ENCODE measurements at regions not wholly inside any gene's neighbourhood (a gene's known extent, or its start where the extent isn't known, plus 50 kb on each side); places are given as distances from the start of the nearest gene placed in this dataset.
"Not testable (repeated sequence)": the region's sequence is repeated elsewhere in the genome, so short reads cannot be mapped to it uniquely, and the experiment has no call there.

DNA sequence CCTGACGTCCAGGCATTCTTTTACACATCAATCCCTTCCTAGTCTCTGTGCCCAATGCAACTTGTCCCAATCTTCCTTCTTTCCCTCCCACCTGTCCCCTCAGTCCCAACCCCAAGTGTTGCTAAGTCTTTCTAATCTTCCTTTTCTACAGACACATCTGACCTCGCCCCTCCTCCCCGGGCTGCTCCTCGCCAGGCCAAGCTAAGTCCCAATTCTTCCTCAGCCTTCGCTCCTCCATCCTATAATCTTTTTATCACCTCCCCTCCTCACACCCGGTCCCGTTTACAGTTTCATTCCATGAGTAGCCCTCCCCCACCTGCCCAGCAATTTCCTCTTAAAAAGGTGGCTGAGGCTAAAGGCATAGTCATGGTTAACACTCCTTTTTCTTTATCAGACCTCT lies 413.3 kb upstream of the ST8SIA4 start:
- FAIRE-seq: not testable (repeated sequence)

DNA sequence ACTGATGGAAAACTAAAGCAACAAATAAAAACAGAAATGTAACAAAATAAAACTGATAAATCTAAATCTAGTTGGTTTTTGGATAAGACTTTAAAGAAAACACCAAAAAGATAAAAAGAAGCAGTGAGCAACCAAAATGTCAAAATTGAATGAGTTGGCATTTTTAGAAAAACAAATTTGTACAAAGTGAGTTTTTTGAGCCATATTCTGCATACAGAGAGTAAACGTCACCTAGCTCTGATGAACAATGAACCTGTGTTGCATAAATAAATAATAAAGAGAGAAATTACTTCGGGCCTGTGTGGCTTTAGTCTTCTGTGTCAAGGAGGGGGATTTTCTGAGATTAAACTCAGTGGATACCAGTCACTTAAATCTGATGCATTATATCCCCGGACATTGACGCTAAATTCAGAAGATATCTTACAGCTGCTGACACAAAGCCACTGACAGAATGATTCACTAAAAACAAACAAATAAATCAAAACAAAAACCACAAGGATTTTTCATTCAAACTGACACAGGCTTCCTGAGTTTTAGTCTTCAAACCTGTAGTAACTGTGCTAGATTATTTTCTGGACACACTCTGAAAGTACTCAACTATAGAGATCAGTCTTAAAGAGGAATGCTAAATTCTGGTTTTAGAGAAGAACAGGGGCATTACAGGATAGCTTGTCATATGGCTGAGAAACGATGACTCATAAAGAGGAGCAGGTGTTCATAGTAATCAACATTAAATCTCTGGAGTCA lies 403.5 kb upstream of the ST8SIA4 start:
- FAIRE-seq: no peak

DNA sequence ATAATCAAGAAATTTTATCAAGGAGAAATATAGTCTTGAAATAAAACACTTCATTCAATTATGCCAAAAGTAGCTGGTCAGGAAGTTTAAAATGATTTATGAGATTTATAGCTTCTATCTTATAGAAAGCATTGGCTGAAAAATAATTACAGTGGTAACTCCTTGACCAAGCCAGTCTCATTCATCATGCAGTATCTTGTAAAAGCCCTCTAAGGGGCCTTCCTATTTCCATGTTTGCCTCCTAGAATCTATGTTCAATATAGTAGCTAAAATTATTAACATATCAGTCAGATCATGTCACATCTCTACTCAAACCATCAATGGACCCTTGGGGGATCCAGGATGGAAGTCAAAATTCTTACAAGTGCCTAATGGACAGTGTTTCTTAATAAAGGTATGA lies 393.4 kb upstream of the ST8SIA4 start:
- FAIRE-seq: no peak

DNA sequence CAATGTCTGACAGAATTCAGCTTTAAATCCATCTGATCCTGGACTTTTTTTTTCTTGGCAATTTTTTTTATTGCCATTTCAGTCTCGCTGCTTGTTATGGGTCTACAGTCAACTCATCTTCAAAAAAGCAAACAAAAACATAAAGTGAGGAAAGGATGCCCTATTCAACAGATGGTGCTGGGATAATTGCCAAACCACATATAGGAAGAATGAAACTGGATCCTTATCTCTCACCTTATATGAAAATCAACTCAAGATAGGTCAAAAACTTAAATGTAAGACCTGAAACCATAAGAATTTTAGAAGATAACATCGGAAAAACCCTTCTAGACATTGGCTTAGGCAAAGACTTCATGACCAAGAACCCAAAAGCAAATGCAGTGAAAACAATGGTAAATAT lies 389.1 kb upstream of the ST8SIA4 start:
- FAIRE-seq: no peak

DNA sequence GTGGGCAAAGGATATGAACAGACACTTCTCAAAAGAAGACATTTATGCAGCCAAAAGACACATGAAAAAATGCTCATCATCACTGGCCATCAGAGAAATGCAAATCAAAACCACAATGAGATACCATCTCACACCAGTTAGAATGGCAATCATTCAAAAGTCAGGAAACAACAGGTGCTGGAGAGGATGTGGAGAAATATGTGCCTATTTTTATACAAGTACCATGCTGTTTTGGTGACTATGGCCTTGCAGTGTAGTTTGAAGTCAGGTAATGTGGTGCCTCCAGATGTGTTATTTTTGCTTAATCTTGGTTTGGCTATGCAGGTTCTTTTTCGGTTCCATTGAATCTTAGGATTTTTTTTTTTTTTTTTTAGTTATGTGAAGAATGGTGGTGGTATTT lies 387.7 kb upstream of the ST8SIA4 start:
- not testable (repeated sequence) for FAIRE-seq

DNA sequence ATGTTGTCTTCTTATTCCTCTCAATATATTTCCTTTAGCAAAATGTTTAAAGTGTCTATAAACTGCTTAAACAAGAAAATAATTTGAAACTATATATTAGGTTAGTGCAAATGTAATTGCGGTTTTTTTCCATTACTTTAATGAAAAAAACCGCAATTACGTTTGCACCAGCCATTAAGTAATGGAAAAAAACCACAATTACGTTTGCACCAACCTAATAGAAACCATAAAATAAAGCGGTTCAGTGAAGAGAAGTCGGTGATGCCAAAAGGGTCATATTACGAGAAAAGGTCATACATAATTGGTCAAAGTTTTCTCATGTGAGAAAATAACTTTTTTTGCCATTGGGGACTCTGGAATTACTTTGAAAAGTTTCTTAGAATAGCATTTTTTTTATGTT lies 385.6 kb upstream of the ST8SIA4 start:
- no peak for FAIRE-seq

DNA sequence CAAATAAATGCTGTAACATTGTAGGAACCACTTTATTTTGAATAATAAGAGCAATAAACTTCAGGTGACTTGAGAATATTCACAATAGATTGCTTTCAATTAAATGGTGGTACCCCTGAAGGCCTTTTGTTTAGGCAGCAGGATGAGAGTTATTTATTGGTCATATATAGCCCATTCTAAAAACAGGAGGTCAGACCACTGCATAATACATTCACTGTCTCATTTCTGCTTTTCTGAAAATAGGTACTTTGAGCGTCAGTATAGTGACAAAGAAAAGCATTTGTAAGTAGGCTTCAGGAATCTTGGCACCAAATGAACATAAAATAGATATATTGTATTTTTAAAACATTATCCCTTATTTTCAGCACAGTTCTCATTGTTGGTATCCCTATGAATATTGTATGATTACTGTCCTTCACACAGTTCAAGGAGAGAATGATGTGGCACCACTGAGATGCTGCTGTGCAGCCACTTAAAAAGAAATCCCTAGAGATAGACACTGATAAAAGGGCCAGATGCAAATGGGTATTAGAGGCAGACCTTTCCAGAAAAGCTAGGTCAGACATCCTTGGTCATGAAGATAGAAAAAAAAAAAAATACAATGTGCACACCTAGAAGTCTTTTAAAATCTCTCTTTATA lies 381.8 kb upstream of the ST8SIA4 start:
- no peak for FAIRE-seq

DNA sequence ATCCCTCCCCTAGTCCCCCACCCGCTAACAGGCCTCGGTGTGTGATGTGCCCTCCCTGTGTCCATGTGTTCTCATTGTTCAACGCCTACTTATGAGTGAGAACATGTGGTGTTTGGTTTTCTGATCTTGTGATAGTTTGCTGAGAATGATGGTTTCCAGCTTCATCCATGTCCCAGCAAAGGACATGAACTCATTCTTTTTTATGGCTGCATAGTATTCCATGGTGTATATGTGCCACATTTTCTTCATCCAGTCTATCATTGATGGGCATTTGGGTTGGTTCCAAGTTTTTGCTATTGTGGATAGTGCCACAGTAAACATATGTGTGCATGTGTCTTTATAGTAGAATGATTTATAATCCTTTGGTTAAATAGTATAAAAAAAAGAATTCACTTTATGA lies 380.9 kb upstream of the ST8SIA4 start:
- not testable (repeated sequence) for FAIRE-seq

DNA sequence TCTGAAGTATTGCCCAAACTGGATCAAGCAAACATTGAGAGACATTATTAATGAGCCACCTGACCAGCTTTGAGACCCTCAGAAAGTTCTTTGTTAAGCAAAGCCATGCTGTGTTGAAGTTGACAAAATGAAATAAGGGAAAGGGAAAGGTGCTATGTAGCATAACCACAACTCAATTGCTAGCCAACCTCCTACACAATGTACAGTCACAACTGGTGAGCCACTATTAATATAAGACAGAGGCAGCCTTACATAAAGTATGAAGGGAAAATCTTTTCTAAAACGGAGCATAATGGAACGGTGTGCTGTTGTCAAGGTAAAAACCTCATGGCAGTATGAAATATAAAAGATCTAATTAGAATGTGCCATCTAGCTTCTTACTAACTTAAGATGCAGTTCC lies 375.8 kb upstream of the ST8SIA4 start:
- no peak for FAIRE-seq

DNA sequence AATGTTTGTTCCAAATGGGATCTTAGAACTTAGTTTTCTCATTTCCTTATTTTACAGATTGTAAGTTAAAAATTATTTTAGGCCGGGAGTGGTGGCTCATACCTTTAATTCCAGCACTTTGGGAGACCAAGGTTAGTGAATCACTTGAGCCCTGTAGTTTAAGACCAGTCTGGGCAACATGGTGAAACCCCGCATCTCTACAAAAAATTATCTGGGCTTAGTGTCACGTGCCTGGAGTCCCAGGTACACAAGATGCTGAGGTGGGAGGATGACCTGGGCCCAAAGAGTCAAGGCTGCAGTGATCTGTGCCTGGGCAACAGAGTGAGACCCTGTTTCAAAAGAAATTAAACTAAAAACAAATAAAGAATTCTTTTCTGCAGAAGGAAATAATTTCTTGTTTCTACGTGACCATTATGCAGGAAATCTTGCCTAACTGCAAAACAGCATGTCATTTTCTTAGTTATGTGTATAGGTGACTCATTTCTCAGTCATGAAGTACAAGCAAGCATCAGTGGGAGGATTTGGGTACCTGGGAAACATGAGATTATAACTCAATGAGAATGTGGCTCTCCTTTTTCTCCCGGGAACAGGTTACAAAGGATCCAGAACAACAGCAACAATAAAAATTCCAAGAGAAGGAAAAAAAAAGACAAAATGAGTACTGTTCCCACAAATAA lies 375.1 kb upstream of the ST8SIA4 start:
- no peak for FAIRE-seq

DNA sequence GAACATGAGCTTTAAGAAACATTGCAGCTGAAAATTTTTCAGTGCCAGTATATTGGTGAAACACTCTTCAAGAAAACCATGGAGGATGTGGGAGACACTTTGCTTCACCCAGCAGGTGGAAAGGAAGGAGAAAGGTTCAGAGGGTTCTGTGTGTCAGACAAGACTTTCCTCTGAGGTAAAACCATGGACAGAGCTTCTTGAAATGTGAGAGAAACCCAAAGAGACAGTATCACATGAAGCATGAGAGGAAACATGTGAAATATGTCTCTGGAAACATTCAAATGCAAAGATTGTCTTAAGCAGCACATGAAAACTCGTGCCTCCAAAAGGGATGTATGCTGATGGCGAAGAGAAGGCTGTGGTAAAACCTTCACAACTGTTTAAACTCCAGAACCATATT lies 368.9 kb upstream of the ST8SIA4 start:
- no peak for FAIRE-seq

DNA sequence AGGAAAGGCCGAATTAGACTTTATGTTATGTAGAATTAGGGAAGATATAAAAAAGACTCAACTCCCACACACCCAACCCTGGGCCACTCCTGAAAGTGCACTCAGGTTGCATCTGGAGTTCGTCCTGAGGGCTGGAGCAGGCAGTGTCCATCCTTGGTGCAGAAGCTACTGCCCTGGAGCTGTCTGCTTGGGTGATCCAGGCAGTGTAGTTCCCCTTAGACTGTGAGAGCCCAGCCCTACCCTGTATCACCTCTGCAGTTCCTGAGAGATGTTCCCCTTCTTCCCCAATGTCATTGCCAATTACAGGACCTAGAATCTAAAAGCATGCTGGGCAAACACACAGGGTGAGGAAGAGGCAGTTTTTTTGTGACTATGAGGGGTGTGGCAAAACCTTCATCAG lies 368.3 kb upstream of the ST8SIA4 start:
- no peak for FAIRE-seq

DNA sequence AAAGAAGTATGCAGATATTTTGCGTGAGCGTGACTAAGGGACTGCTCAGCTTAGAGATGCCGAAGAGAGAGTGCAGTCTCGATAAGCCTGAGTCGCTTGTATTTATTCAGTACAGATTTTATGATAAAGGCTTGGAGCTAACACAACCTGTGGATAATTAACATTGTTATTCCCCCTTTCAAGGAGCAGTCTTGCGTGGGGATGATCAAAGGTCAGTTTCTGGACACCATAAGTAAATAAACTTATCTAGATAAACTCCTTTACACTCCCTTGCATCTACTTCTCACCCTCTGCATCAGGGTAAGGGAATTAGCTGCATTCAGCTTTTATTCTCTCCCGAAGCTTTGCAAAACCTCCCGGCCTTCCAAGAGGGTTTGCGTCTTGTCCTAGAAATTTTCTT lies 357.8 kb upstream of the ST8SIA4 start:
- FAIRE-seq: no peak

DNA sequence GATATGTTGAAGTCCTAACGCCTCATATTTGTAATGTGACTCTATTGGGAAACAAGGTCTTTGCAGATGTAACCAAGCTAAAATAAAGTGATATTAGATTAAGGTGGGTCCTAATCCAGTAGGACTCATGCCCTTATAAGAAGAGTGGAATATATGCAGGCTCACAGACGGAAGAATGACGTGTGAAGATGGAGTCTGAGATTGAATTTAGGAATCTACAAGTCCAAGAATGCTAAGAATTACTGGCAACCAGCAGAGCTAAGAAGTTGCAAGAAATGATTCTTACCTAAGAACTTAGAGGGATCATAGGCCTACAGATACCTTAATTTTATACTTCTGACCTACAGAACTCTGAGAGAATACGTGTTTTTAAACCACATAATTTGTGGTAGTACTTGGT lies 350.0 kb upstream of the ST8SIA4 start:
- no peak for FAIRE-seq

DNA sequence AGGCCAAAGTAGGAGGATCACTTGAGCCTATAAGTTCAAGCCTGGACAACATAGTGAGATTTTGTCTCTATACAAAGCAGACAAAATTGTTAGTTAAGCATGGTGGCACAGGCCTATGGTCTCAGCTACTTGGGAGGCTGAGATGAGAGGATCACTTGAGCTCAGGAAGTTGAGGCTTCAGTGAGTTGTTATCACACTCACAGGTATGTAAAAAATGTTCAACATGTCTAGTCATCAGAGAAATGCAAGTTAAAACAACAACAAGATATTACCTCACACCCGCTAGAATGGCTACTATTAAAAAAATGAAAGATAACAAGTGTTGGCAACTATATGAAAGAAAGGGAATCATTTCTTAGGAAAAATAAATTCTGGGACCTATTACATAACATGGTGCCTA lies 341.5 kb upstream of the ST8SIA4 start:
- FAIRE-seq: no peak

DNA sequence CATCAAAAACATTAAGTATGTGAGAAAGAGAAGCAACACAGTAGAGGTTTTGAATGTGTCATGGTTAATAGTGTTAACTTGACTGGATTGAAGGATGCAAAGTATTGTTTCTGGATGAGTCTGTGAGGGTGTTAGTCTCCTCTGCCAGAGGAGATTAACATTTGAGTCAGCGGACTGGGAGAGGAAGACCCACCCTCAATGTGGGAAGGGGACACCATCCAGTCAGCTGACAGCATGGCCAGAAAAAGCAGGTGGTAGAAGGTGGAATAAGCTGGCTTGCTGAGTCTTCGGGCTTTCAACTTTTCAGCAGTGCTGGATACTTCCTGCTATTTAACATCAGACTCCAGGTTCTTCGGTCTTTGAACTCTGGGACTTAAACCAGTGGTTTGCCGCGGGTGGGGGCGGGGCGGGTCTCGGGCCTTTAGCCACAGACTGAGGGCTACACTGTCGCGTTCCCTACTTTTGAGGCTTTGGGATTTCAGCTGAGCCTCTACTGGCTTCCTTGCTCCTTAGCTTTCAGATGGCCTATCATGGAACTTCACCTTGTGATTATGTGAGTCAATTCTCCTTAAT lies 309.9 kb upstream of the ST8SIA4 start:
- no peak for FAIRE-seq

DNA sequence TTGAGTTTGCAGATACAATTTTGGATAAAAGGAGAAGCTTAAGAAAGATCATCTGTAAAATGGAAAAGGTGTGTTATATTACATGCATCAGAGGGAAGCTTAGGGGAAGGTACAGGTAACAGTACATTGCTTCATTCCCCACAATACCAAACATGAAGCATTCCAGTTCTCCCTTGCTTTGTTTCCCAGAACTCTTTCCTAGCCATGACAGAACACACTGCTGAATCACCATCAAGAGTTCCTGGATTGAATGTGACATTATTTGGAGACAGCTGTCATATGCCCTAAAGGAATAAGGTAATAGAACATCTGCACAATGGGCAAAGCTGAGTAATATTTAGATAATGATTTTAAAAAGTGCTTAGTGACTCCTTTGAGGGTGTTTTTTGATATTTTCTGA lies 303.5 kb upstream of the ST8SIA4 start:
- no peak for FAIRE-seq

DNA sequence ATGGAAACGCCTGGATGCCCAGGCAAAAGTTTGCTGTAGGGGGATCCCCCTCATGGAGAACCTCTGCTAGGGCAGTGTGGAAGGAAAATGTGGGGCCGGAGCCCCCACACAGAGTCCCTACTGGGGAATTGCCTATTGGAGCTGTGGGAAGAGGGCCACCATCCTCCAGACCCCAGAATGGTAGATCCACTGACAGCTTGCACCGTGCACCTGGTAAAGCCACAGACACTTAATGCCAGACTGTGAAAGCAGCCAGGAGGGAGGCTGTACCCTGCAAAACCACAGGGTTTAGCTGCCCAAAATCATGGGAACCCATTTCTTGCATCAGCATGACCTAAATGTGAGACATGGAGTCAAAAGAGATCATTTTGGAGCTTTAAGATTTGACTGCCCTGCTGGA lies 302.0 kb upstream of the ST8SIA4 start:
- not testable (repeated sequence) for FAIRE-seq

DNA sequence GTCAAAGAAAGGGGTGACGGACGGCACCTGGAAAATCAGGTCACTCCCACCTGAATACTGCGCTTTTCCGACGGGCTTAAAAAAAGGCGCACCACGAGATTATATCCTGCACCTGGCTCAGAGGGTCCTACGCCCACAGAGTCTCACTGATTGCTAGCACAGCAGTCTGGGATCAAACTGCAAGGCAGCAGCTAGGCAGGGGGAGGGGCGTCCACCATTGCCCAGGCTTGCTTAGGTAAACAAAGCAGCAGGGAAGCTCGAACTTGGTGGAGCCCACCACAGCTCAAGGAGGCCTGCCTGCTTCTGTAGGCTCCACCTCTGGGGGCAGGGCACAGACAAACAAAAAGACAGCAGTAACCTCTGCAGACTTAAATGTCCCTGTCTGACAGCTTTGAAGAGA lies 277.3 kb upstream of the ST8SIA4 start:
- not testable (repeated sequence) for FAIRE-seq

DNA sequence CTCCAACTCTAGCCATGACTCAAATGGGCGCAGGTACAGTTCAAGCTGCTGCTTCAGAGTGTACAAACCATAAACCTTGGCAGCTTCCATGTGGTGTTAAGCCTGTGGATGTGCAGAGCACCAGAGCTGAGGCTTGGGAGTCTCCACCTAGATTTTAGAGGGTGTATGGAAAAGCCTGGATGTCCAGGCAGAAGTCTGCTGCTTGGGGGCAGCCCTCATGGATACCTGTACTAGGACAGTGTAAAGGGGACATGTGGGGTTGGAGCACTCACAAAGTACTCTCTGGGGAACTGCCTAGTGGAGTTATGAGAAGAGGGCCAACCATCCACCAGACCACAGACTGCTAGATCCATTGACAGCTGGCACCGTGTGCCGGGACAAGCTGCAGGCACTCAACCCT lies 273.5 kb upstream of the ST8SIA4 start:
- FAIRE-seq: no peak

DNA sequence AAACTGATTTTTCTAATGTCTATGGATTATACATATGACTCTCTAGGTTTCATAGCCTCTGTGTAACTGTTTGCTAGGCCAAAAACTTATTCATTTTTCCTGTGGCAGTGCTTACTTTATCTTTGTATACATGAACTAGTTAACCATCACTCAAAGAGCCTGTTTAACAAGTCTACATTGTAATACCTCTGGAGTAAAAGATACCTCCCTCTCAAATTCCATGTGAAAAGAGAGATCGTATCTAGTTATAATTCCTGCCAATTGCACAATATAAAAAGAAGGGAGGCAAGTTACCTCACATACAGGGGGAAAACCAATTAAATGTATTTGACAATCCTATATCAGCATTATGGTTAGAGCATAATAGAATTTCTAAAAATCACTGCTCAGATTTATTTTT lies 271.9 kb upstream of the ST8SIA4 start:
- FAIRE-seq: no peak

DNA sequence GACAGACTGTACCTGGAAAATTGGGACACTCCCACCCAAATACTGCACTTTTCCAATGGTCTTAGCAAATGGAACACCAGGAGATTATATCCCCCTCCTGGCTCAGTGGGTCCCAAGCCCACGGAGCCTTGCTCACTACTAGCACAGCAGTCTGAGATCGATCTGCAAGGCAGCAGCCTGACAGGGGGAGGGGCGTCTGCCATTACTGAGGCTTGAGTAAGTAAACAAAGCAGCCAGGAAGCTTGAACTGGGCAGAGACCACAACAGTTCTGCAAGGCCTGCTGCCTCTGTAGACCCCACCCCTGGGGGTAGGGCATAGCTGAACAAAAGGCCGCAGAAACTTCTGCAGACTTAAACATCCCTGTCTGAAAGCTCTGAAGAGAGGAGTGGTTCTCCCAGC lies 260.0 kb upstream of the ST8SIA4 start:
- FAIRE-seq: no peak

DNA sequence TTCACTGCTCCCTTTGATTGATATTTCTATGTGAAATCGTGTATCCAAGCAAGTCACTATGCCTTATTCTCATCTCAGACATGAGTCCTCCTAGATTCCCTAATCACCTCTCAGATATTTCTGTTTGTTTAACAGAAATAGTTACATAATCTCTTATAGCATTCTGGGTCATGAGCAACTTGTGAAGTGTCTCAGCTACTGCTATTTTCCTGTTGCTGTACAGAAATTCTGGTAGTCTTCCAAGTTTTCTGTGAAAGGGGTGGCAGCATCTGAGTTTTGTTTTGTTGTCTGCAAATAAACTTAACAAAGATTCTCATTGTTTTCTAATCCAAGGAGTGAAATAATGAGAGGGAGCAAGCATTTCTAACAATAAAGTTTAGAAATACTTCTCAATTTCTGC lies 256.9 kb upstream of the ST8SIA4 start:
- FAIRE-seq: no peak

DNA sequence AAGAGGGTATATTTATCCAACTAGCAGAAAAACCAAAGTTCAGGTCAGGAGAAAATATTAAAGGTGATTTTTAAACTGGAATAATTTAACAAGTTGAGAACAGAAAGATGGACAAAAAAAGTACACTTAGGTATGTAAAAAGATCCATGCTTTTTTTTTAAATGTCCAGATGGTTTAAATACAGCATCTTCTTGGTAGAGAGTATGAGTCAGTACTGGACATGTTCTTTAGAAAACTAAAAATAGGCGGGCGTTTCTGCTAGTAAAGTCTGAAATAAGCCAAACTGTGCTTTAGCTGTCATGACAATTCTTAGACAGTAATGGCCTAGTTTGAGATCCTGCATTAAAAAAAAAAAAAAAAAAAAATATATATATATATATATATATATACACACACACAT lies 255.9 kb upstream of the ST8SIA4 start:
- no peak for FAIRE-seq
